H9 (cell line): ENCODE measurements at regions not wholly inside any gene's neighbourhood (a gene's known extent, or its start where the extent isn't known, plus 50 kb on each side); places are given as distances from the start of the nearest gene placed in this dataset.

Experiments
- DNase-seq: peaks from one replicate; pipeline ENCODE4 v3.0.0-alpha.2; 2017
- H2AFZ ChIP-seq: one replicate; pipeline ENCODE4 v1.6.1; 2013; ENCODE audit warnings: mild to moderate bottlenecking, low read length, control low read depth, moderate library complexity
- H2AK5ac ChIP-seq: 2 replicates; pipeline ENCODE4 v1.6.1; 2013; ENCODE audit warnings: low read length, control low read depth, mixed read lengths; ENCODE audit not compliant: insufficient read length
- H2BK120ac ChIP-seq: one replicate; pipeline ENCODE4 v1.6.1; 2013; ENCODE audit warnings: low read depth, mild to moderate bottlenecking, low read length, control low read depth, inconsistent platforms; ENCODE audit not compliant: poor library complexity, severe bottlenecking
- H2BK12ac ChIP-seq: 2 replicates; pipeline ENCODE4 v1.6.1; 2013; ENCODE audit warnings: low read length, control low read depth, mixed read lengths, low read depth; ENCODE audit not compliant: insufficient read length
- H2BK15ac ChIP-seq: 2 replicates; pipeline ENCODE4 v1.6.1; 2013; ENCODE audit warnings: low read depth, low read length, control low read depth
- H2BK20ac ChIP-seq: one replicate; pipeline ENCODE4 v1.6.1; 2013; ENCODE audit warnings: low read depth, mild to moderate bottlenecking, low read length, control low read depth, inconsistent platforms; ENCODE audit not compliant: poor library complexity, severe bottlenecking
- H2BK5ac ChIP-seq: 2 replicates; pipeline ENCODE4 v1.6.1; 2013; ENCODE audit warnings: low read length, control low read depth, mixed read lengths; ENCODE audit not compliant: insufficient read length
- H3K14ac ChIP-seq: 2 replicates; pipeline ENCODE4 v1.6.1; 2013; ENCODE audit warnings: low read length, control low read depth; ENCODE audit not compliant: insufficient read depth
- H3K18ac ChIP-seq: 2 replicates; pipeline ENCODE4 v1.6.1; 2013; ENCODE audit warnings: low read depth, mild to moderate bottlenecking, mixed read lengths, low read length, control low read depth; ENCODE audit not compliant: insufficient read length
- H3K23ac ChIP-seq: 2 replicates; pipeline ENCODE4 v1.6.1; 2013; ENCODE audit warnings: low read length, control low read depth, mixed read lengths, low read depth; ENCODE audit not compliant: insufficient read length
- H3K23me2 ChIP-seq: 2 replicates; pipeline ENCODE4 v1.6.1; 2013; ENCODE audit warnings: low read depth, mild to moderate bottlenecking, mixed read lengths, low read length, control low read depth; ENCODE audit not compliant: insufficient read length, poor library complexity, severe bottlenecking
- H3K27ac ChIP-seq: 2 replicates; pipeline ENCODE4 v1.5.1; 2013; ENCODE audit warnings: low read length, control low read depth, mixed read lengths, low read depth; ENCODE audit not compliant: insufficient read length
- H3K27me3 ChIP-seq: 2 replicates; pipeline ENCODE4 v1.6.1; 2013; ENCODE audit warnings: low read length, control low read depth, inconsistent platforms; ENCODE audit not compliant: insufficient read depth
- H3K4ac ChIP-seq: 2 replicates; pipeline ENCODE4 v1.6.1; 2013; ENCODE audit warnings: low read depth, mild to moderate bottlenecking, control low read depth, inconsistent platforms, low read length, moderate library complexity
- H3K4me1 ChIP-seq: 2 replicates; pipeline ENCODE4 v1.6.1; 2013; ENCODE audit warnings: low read length, control low read depth, inconsistent platforms; ENCODE audit not compliant: insufficient read depth
- H3K4me2 ChIP-seq: 2 replicates; pipeline ENCODE4 v1.6.1; 2013; ENCODE audit warnings: low read length, control low read depth, mixed read lengths; ENCODE audit not compliant: insufficient read length, insufficient read depth
- H3K56ac ChIP-seq: 2 replicates; pipeline ENCODE4 v1.6.1; 2013; ENCODE audit warnings: low read depth, mild to moderate bottlenecking, mixed read lengths, low read length, control low read depth; ENCODE audit not compliant: insufficient read length
- H3K79me1 ChIP-seq: 2 replicates; pipeline ENCODE4 v1.6.1; 2013; ENCODE audit warnings: low read depth, mild to moderate bottlenecking, moderate library complexity, low read length, control low read depth, inconsistent platforms; ENCODE audit not compliant: insufficient read depth, poor library complexity, severe bottlenecking
- H3K79me2 ChIP-seq: 2 replicates; pipeline ENCODE4 v1.6.1; 2013; ENCODE audit warnings: low read length, control low read depth, inconsistent platforms; ENCODE audit not compliant: insufficient read depth
- H3K9ac ChIP-seq: 2 replicates; pipeline ENCODE4 v1.6.1; 2013; ENCODE audit warnings: low read length, control low read depth, mixed read lengths; ENCODE audit not compliant: insufficient read length; ENCODE audit errors: extremely low read depth
- H3K9me3 ChIP-seq: one replicate; pipeline ENCODE4 v1.6.1; 2013; ENCODE audit warnings: low read depth, low read length, inconsistent platforms; ENCODE audit not compliant: control insufficient read depth
- H3T11ph ChIP-seq: one replicate; pipeline ENCODE4 v1.6.1; 2013; ENCODE audit warnings: mild to moderate bottlenecking, low read length, control low read depth, inconsistent platforms
- H4K20me1 ChIP-seq: one replicate; pipeline ENCODE4 v1.6.1; 2013; ENCODE audit not compliant: control insufficient read depth, insufficient read length, insufficient read depth
- H4K5ac ChIP-seq: 2 replicates; pipeline ENCODE4 v1.6.1; 2013; ENCODE audit warnings: low read depth, mild to moderate bottlenecking, mixed read lengths, low read length, control low read depth; ENCODE audit not compliant: insufficient read length
- H4K8ac ChIP-seq: replicated peaks from 2 replicates; pipeline ENCODE4 v1.6.1; 2013; ENCODE audit warnings: low read length, control low read depth, mixed read lengths, low read depth; ENCODE audit not compliant: insufficient read length
- H4K91ac ChIP-seq: 2 replicates; pipeline ENCODE4 v1.6.1; 2013; ENCODE audit warnings: low read depth, mild to moderate bottlenecking, moderate library complexity, mixed read lengths, low read length, control low read depth; ENCODE audit not compliant: insufficient read length
- H3K27ac Mint-ChIP-seq, 3 experiments: 2 replicates in 2 of 3; 3 replicates in 1 of 3; pipeline ENCODE4 v1.8.0; 2020 to 2021; ENCODE audit warnings: mixed read lengths in 3 of 3, mild to moderate bottlenecking in 1 of 3, moderate library complexity in 1 of 3
- H3K27me3 Mint-ChIP-seq: 2 replicates; pipeline ENCODE4 v1.8.0; 2021; ENCODE audit warnings: low read depth, mild to moderate bottlenecking, moderate library complexity, mixed read lengths
- H3K36me3 Mint-ChIP-seq, 3 experiments: 2 replicates in 2 of 3; 3 replicates in 1 of 3; pipeline ENCODE4 v1.8.0; 2020 to 2021; ENCODE audit warnings: low read depth in 3 of 3, mixed read lengths in 3 of 3; ENCODE audit not compliant: insufficient read depth in 1 of 3
- H3K4me1 Mint-ChIP-seq, 2 experiments: 2 replicates each; pipeline ENCODE4 v1.8.0; 2020; ENCODE audit warnings: mixed read lengths in 2 of 2
- H3K4me3 Mint-ChIP-seq, 2 experiments: 2 replicates in 1 of 2; 3 replicates in 1 of 2; pipeline ENCODE4 v1.8.0; 2020 to 2021; ENCODE audit warnings: mild to moderate bottlenecking in 2 of 2, mixed read lengths in 2 of 2, moderate library complexity in 1 of 2
- H3K9me3 Mint-ChIP-seq, 2 experiments: 2 replicates in 1 of 2; 3 replicates in 1 of 2; pipeline ENCODE4 v1.8.0; 2020; ENCODE audit warnings: mild to moderate bottlenecking in 2 of 2, mixed read lengths in 2 of 2, moderate library complexity in 1 of 2
- CTCF ChIP-seq: fragments of 200-600 bp; sonication (generic); conservative IDR thresholded peaks from 3 replicates; pipeline ENCODE4 v1.8.0; 2021; ENCODE audit warnings: antibody characterized with exemption, mild to moderate bottlenecking
- WGBS: extraction: QIAGEN DNeasy Blood & Tissue Kit; methylation state at CpG from one replicate; pipeline ENCODE4 v1.1.7; 2013; ENCODE audit warnings: missing lambda C conversion rate, low lambda C conversion rate, mixed read lengths; ENCODE audit not compliant: insufficient read length; ENCODE audit errors: extremely low coverage; 5-methylcytosine and 5-hydroxymethylcytosine counted together

- Histone ChIP-seq H3K27ac (no peak overlapping the region), H3K56ac (no peak overlapping the region), H4K8ac (no peak overlapping the region), H3K79me1 (no peaks in the 10 kb centered on the region), H2AFZ (no peak overlapping the region), H2BK12ac (no peak overlapping the region), H4K5ac (no peak overlapping the region), H3K9ac (no peak overlapping the region), H3K14ac (no peak overlapping the region), H3K18ac (no peak overlapping the region), H3K4me1 (no peaks in the 10 kb centered on the region), H4K91ac (no peak overlapping the region), H2BK20ac (no peak overlapping the region), H3K9me3 (no peaks in the 10 kb centered on the region), H4K20me1 (no peaks in the 10 kb centered on the region), H3K4me2 (no peak overlapping the region), H3K23ac (no peak overlapping the region), H3K4ac (no peak overlapping the region), H2BK120ac (no peak overlapping the region), H3K79me2 (no peaks in the 10 kb centered on the region), H3K27me3 (no peaks in the 10 kb centered on the region), H2AK5ac (no peak overlapping the region), H3K23me2 (no peaks in the 10 kb centered on the region), H3T11ph (no peak overlapping the region), H2BK15ac (no peak overlapping the region), H2BK5ac (no peak overlapping the region)
- no peaks in the 10 kb centered on the region for H3K27me3 Mint-ChIP-seq
- WGBS: no CpG with 5 or more reads among the region's 5 CpGs
- no peaks in the 10 kb centered on the region for H3K4me1 Mint-ChIP-seq
- TF ChIP-seq CTCF: no peak
- H3K9me3 Mint-ChIP-seq: peaks cover 4 to 7% of the 10 kb centered on the region in 2 experiments; a peak in 2 of 5 replicates
- no peak overlapping the region for H3K27ac Mint-ChIP-seq
- DNase-seq: no peak
- no peak overlapping the region for H3K4me3 Mint-ChIP-seq
- H3K36me3 Mint-ChIP-seq: peaks cover 0 to 4% (median 3%) of the 10 kb centered on the region in 3 experiments; a peak in 2 of 7 replicates
Observed at GRCh38 chr4:12747154-12747553, 737.0 kb downstream of the RAB28 start.
